BJ (cell line): ENCODE measurements at regions not wholly inside any gene's neighbourhood (a gene's known extent, or its start where the extent isn't known, plus 50 kb on each side); places are given as distances from the start of the nearest gene placed in this dataset.
"Not testable (repeated sequence)": the region's sequence is repeated elsewhere in the genome, so short reads cannot be mapped to it uniquely, and the experiment has no call there.

Experiments used
- CTCF ChIA-PET: fragments of 350-600 bp; formaldehyde crosslinking; extraction: SDS; loops from one replicate; lab custom pipeline; 2021; ENCODE audit warnings: antibody characterized with exemption, inconsistent platforms; lab: Yijun Ruan, JAX
- POLR2A ChIA-PET: fragments of 300-600 bp; sonication (Branson Sonifier 250); formaldehyde crosslinking; extraction: SDS; loops from one replicate; lab custom pipeline; 2021; ENCODE audit warnings: antibody characterized with exemption; lab: Charles Lee
- DNase-seq: peaks from one replicate; pipeline ENCODE4 v3.0.0-alpha.2; 2011; ENCODE audit warnings: low read depth
- H3K27me3 ChIP-seq: 2 replicates; pipeline ENCODE4 v1.6.0; 2011; ENCODE audit warnings: low read length; ENCODE audit not compliant: control insufficient read depth, insufficient read depth
- H3K36me3 ChIP-seq: 2 replicates; pipeline ENCODE4 v1.5.1; 2011; ENCODE audit warnings: low read length; ENCODE audit not compliant: control insufficient read depth, insufficient read depth
- H3K4me3 ChIP-seq: 2 replicates; pipeline ENCODE4 v1.5.1; 2011; ENCODE audit warnings: low read depth, mild to moderate bottlenecking, control low read depth, low read length
- TF ChIP-seq, protein P1 (sequence below): IDR thresholded peaks from 2 replicates; pipeline ENCODE4 v1.5.1; 2011; ENCODE audit warnings: low read depth, mild to moderate bottlenecking, control low read depth, inconsistent platforms, low read length, moderate library complexity; ENCODE audit not compliant: insufficient read depth

DNA sequence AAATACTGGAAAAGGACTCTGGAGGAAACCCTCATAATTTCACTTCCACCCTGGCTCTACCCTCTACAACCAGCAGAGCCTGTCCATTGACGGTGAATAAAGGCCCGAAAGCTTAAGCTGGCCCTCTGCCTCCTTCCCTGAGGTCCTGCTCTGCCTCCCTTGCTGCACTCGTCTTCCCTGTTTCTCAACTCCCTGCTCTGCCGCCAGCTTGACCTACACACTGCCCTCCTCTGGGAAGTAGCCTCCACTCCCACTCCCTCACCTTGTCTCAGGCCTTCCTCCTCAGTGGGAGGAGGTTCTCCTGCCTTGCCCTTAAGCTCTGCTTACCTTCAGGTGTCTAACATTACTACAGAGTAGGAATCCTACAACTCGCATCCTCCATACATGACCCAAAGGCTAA lies 608.6 kb upstream of the NR3C2 start:
- ChIA-PET POLR2A (no interaction called here), CTCF (no interaction called here)
- TF ChIP-seq, protein P1, sequence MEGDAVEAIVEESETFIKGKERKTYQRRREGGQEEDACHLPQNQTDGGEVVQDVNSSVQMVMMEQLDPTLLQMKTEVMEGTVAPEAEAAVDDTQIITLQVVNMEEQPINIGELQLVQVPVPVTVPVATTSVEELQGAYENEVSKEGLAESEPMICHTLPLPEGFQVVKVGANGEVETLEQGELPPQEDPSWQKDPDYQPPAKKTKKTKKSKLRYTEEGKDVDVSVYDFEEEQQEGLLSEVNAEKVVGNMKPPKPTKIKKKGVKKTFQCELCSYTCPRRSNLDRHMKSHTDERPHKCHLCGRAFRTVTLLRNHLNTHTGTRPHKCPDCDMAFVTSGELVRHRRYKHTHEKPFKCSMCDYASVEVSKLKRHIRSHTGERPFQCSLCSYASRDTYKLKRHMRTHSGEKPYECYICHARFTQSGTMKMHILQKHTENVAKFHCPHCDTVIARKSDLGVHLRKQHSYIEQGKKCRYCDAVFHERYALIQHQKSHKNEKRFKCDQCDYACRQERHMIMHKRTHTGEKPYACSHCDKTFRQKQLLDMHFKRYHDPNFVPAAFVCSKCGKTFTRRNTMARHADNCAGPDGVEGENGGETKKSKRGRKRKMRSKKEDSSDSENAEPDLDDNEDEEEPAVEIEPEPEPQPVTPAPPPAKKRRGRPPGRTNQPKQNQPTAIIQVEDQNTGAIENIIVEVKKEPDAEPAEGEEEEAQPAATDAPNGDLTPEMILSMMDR, result no peak
- H3K36me3 ChIP-seq, result no peaks in the 10 kb centered on the region
- no peak overlapping the region for H3K4me3 ChIP-seq
- H3K27me3 ChIP-seq, result no peaks in the 10 kb centered on the region
- DNase-seq, result no peak

DNA sequence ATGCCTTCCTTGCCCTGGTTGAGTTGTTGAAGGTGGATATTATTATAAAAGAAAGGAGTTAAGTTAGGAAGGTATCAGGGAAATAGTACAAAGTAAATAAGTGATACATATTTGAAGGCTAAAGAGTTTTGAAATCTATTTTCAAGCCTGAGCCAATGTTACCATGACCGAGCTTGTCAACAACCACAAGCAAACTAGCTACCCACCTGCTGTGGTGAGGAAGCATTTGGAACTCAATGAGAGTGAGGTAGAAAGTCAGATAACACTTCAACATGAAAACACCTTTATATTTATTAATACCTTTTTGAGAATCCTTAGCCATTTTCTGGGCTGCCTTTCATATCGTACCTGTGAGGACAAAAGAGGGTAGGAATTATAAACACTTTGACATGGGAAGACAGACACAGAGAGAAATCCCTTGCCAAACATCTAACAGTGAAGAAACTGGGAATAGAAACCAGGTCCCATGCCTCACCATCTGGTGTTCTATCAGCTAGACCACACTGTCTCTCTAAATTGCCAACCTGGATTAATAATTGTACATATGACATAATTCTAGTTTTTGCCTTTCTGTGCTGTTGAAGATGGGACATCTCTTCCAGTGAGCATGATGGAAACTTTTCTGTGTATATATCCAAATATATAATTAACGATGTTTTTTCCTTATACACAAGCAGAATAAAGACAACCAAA lies 606.4 kb upstream of the NR3C2 start:
- TF ChIP-seq, protein P1, result no peak
- CTCF ChIA-PET, result no interaction called here

DNA sequence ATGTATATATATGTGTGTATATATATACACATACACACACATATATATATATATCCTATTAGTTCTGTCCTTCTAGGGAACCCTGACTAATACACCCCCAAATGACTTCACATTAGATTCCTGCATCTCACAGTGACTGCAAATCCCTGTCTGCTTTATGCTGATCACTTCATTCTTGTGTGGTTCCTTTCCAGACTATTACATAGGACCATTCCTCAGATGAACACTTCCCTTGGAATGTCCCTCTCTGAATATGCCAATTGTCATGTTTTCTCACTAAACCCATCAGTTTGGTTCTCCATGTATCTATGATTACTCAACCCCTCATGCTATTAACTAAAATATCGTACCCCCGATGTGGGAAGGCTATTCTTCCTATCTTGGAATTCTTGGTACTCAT lies 605.2 kb upstream of the NR3C2 start:
- POLR2A ChIA-PET, result no interaction called here
- H3K36me3 ChIP-seq, result no peaks in the 10 kb centered on the region
- no peak overlapping the region for H3K4me3 ChIP-seq
- TF ChIP-seq, protein P1, result no peak
- CTCF ChIA-PET, result no interaction called here
- no peak for DNase-seq
- no peaks in the 10 kb centered on the region for H3K27me3 ChIP-seq

More for the DNA sequence above, 606.4 kb upstream of the NR3C2 start:
- no peaks in the 10 kb centered on the region for H3K27me3 ChIP-seq
- no peak for DNase-seq
- POLR2A ChIA-PET, result no interaction called here
- no peaks in the 10 kb centered on the region for H3K36me3 ChIP-seq
- H3K4me3 ChIP-seq, result no peak overlapping the region

DNA sequence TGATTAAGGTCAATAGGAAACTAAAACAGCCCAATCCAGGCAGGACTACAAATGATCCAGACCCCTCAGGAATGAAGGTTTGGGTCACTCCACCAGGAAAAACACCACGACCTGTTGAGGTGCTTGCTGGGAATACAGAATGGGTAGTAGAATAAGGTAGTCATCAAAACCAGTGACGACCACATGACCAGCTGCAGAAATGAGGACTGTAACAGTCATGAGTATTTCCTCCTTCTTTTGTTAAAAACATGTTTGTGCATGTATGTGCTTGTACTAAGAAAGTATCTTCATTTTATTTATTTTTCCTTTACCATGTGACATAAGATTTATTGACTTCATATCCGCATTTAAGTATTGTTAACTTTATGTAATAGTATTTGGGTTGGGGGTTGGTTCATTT lies 603.5 kb upstream of the NR3C2 start:
- POLR2A ChIA-PET, result no interaction called here
- CTCF ChIA-PET, result no interaction called here

DNA sequence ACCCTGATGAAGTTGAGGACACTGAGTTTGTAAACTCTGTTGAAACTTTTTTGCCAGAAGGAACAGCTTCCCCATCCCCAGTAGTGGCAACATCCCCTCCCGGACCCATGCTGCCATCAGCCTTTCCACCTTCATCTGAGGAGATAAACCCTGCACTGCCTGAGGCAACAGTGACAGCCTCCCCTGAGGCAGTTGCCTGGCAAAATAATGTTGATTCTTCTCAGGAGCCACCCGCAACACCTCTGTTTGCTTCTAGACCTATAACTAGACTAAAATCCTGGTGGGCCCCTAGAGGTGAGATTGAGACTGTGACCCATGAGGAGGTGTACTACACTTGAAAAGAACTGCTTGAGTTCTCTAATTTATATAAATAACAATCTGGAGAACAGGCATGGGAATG lies 597.6 kb upstream of the NR3C2 start:
- H3K27me3 ChIP-seq, H3K4me3 ChIP-seq, CTCF ChIA-PET, DNase-seq, H3K36me3 ChIP-seq, POLR2A ChIA-PET: not testable (repeated sequence)

More for the DNA sequence above, 603.5 kb upstream of the NR3C2 start:
- TF ChIP-seq, protein P1, result no peak
- H3K36me3 ChIP-seq, result no peaks in the 10 kb centered on the region
- H3K27me3 ChIP-seq, result no peaks in the 10 kb centered on the region
- H3K4me3 ChIP-seq, result no peak overlapping the region
- no peak for DNase-seq

DNA sequence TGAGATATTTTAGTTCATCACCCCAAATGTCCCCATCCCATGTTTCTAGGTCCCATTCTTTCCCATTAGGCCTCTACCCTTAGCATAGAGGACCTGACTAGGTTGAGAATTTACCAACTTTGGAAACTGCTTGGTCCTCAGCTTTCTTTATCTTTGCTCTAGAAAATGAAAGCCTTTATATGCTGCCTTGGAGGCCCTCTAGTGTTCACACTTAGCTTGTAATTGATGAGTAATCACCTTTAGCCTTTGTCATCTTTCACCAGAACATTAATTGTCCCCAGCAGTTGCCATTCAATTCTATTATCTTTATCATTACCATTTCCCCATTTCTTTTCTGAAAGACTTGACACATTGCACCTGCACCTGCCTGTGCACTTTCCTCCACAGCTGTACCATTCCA lies 589.2 kb upstream of the NR3C2 start:
- Histone ChIP-seq H3K36me3 (no peaks in the 10 kb centered on the region), H3K27me3 (no peaks in the 10 kb centered on the region), H3K4me3 (no peak overlapping the region)
- TF ChIP-seq, protein P1, result 0 out of 2 replicates have a peak, but pooled peaks have one; percentile 13
- DNase-seq, result no peak
- CTCF ChIA-PET, result no interaction called here
- POLR2A ChIA-PET, result no interaction called here
